ENCODE measurements at regions not wholly inside any gene's neighbourhood (a gene's known extent, or its start where the extent isn't known, plus 50 kb on each side); places are given as distances from the start of the nearest gene placed in this dataset.
"Not testable (repeated sequence)": the region's sequence is repeated elsewhere in the genome, so short reads cannot be mapped to it uniquely, and the experiment has no call there.

- no peak for DNase-seq
These were observed 381.1 kb downstream of the OXSM start for GRCh38 chr3:26171006-26171405.

GRCh38 chr3:26191556-26191955, 401.7 kb downstream of the OXSM start:
- no peak for DNase-seq

GRCh38 chr3:26193558-26193957, 403.7 kb downstream of the OXSM start:
- DNase-seq = no peak

GRCh38 chr3:26196781-26197180, 406.9 kb downstream of the OXSM start:
- DNase-seq = no peak

- DNase-seq = no peak
These were observed 408.7 kb downstream of the OXSM start for GRCh38 chr3:26198609-26199008.

GRCh38 chr3:26202169-26202568, 412.3 kb downstream of the OXSM start:
- DNase-seq = no peak

- no peak for DNase-seq
These were observed 415.6 kb downstream of the OXSM start for GRCh38 chr3:26205475-26205874.

GRCh38 chr3:26208201-26208600, 414.4 kb upstream of the LRRC3B start:
- DNase-seq = no peak

GRCh38 chr3:26229801-26230200, 392.8 kb upstream of the LRRC3B start:
- DNase-seq = no peak

GRCh38 chr3:26233374-26233773, 389.2 kb upstream of the LRRC3B start:
- DNase-seq = no peak

GRCh38 chr3:26236531-26236930, 386.0 kb upstream of the LRRC3B start:
- DNase-seq = no peak

- no peak for DNase-seq
These were observed 385.4 kb upstream of the LRRC3B start for GRCh38 chr3:26237036-26237682.

GRCh38 chr3:26244586-26244985, 378.0 kb upstream of the LRRC3B start:
- DNase-seq = not testable (repeated sequence)

- no peak for DNase-seq
These were observed 377.3 kb upstream of the LRRC3B start for GRCh38 chr3:26245236-26245635.

GRCh38 chr3:26246901-26247300, 375.7 kb upstream of the LRRC3B start:
- DNase-seq = no peak

GRCh38 chr3:26247712-26248111, 374.9 kb upstream of the LRRC3B start:
- DNase-seq = no peak

GRCh38 chr3:26252001-26252400, 370.6 kb upstream of the LRRC3B start:
- no peak for DNase-seq

GRCh38 chr3:26256224-26256623, 366.3 kb upstream of the LRRC3B start:
- no peak for DNase-seq

GRCh38 chr3:26259176-26259575, 363.4 kb upstream of the LRRC3B start:
- DNase-seq = no peak

- no peak for DNase-seq
These were observed 362.4 kb upstream of the LRRC3B start for GRCh38 chr3:26260139-26260538.

GRCh38 chr3:26264708-26265107, 357.9 kb upstream of the LRRC3B start:
- no peak for DNase-seq

- DNase-seq = no peak
These were observed 350.7 kb upstream of the LRRC3B start for GRCh38 chr3:26271848-26272247.

- DNase-seq = no peak
These were observed 349.4 kb upstream of the LRRC3B start for GRCh38 chr3:26273196-26273595.

GRCh38 chr3:26279091-26279490, 343.5 kb upstream of the LRRC3B start:
- DNase-seq = no peak

GRCh38 chr3:26280517-26280916, 342.1 kb upstream of the LRRC3B start:
- no peak for DNase-seq

All from fibroblast of skin of abdomen (primary cell).